GM12878 (cell line): ENCODE measurements at regions not wholly inside any gene's neighbourhood (a gene's known extent, or its start where the extent isn't known, plus 50 kb on each side); places are given as distances from the start of the nearest gene placed in this dataset.
A peak's percentile ranks its signal among the peaks of the same experiment; 100 is the strongest.

Source experiments
- ATAC-seq: fragments of 200-7000 bp; cut with Tn5 transposase; 3 replicates; pipeline ENCODE4 v1.9.1; 2020; ENCODE audit warnings: mild to moderate bottlenecking, moderate library complexity
- BruUV-seq: library from RNA; stranded (reverse); fragments of 400-500 nt; replicated peaks from 2 replicates; lab custom pipeline; 2021; lab: Mats Ljungman, UMichigan
- CTCF ChIA-PET: fragments of 300-600 bp; sonication (Branson Sonifier 250); formaldehyde crosslinking; extraction: SDS; loops from one replicate; lab custom pipeline; 2021; ENCODE audit warnings: inconsistent platforms; lab: Yijun Ruan, JAX
- POLR2A ChIA-PET: fragments of 350-600 bp; formaldehyde crosslinking; extraction: SDS; loops from one replicate; lab custom pipeline; 2021; ENCODE audit warnings: inconsistent platforms; lab: Charles Lee
- RAD21 ChIA-PET: fragments of 300-600 bp; sonication (Branson Sonifier 250); formaldehyde crosslinking; loops from one replicate; lab custom pipeline; 2023; ENCODE audit warnings: antibody characterized with exemption; ENCODE audit not compliant: unreplicated experiment; lab: Charles Lee
- SMC1A ChIA-PET: fragments of 300-600 bp; sonication (Branson Sonifier 250); formaldehyde crosslinking; loops from one replicate; lab custom pipeline; 2023; ENCODE audit not compliant: unreplicated experiment, uncharacterized antibody; lab: Charles Lee
- DNase-seq: peaks from one replicate; pipeline ENCODE4 v3.0.0-alpha.2; 2011; ENCODE audit warnings: low read depth, low spot score
- FAIRE-seq: peaks from 3 replicates; lab custom pipeline; 2011; peaks lifted over from hg19 to GRCh38; lab: Jason Lieb, UNC
- H2AFZ ChIP-seq: 2 replicates; pipeline ENCODE4 v1.6.0; 2011; ENCODE audit warnings: low read depth, low read length, control low read depth; ENCODE audit not compliant: control insufficient read depth
- H3K27ac ChIP-seq: 2 replicates; pipeline ENCODE4 v1.5.1; 2011; ENCODE audit warnings: control low read depth; ENCODE audit not compliant: control insufficient read depth, insufficient read depth
- H3K27me3 ChIP-seq, 2 experiments: replicated peaks in 1 of 2; 2 replicates each; pipeline versions ENCODE4 v1.6.0 to v1.6.1; 2011; ENCODE audit warnings: low read length in 1 of 2; ENCODE audit not compliant: control insufficient read depth in 2 of 2, insufficient read depth in 2 of 2
- H3K36me3 ChIP-seq, 2 experiments: 2 replicates each; pipeline ENCODE4 v1.5.1; 2011; ENCODE audit warnings: low read length in 1 of 2; ENCODE audit not compliant: control insufficient read depth in 2 of 2, insufficient read depth in 2 of 2
- H3K4me1 ChIP-seq: 2 replicates; pipeline ENCODE4 v1.6.1; 2011; ENCODE audit warnings: mild to moderate bottlenecking, low read length, moderate library complexity, mixed read lengths; ENCODE audit not compliant: control insufficient read depth, insufficient read depth
- H3K4me2 ChIP-seq: 2 replicates; pipeline ENCODE4 v1.6.0; 2011; ENCODE audit warnings: control low read depth; ENCODE audit not compliant: control insufficient read depth, insufficient read depth
- H3K4me3 ChIP-seq: fragments of 200-600 bp; sonication (generic); 2 replicates; pipeline ENCODE4 v1.5.1; 2016
- H3K79me2 ChIP-seq: 2 replicates; pipeline ENCODE4 v1.6.0; 2011; ENCODE audit warnings: low read length; ENCODE audit not compliant: control insufficient read depth, insufficient read depth
- H3K9ac ChIP-seq: 2 replicates; pipeline ENCODE4 v1.8.0; 2011; ENCODE audit warnings: low read length, control low read depth, mixed read lengths; ENCODE audit not compliant: control insufficient read depth, insufficient read depth
- H3K9me3 ChIP-seq: replicated peaks from 3 replicates; pipeline ENCODE4 v1.5.1; 2011; ENCODE audit warnings: mild to moderate bottlenecking, low read length; ENCODE audit not compliant: control insufficient read depth, insufficient read depth
- H4K20me1 ChIP-seq: 2 replicates; pipeline ENCODE4 v1.6.0; 2011; ENCODE audit not compliant: control insufficient read depth, insufficient read depth
- ATF7 ChIP-seq: fragments of 450-650 bp; IDR thresholded peaks from 2 replicates; pipeline ENCODE4 v1.6.1; 2016; ENCODE audit warnings: low read depth, mild to moderate bottlenecking
- EGR1 ChIP-seq, 2 experiments: IDR thresholded peaks; 1 replicate in 1 of 2; 2 replicates in 1 of 2; pipeline ENCODE4 v1.6.1; 2011 to 2012; ENCODE audit warnings: low read depth in 2 of 2, low read length in 2 of 2, borderline replicate concordance in 1 of 2, mild to moderate bottlenecking in 1 of 2, moderate library complexity in 1 of 2
- ETV6 ChIP-seq, 2 experiments: fragments of 450-650 bp in 1 of 2; IDR thresholded peaks in 1 of 2; conservative IDR thresholded peaks in 1 of 2; 2 replicates each; pipeline ENCODE4 v1.6.1; 2014; ENCODE audit warnings: antibody characterized with exemption in 1 of 2, borderline replicate concordance in 1 of 2, low read depth in 1 of 2, mild to moderate bottlenecking in 1 of 2, moderate library complexity in 1 of 2
- FOXM1 ChIP-seq: IDR thresholded peaks from 2 replicates; pipeline ENCODE4 v1.6.1; 2012; ENCODE audit warnings: low read depth, mild to moderate bottlenecking, inconsistent platforms, low read length, moderate library complexity
- IRF4 ChIP-seq: IDR thresholded peaks from 2 replicates; pipeline ENCODE4 v1.6.1; 2011; ENCODE audit warnings: low read depth, low read length
- MEF2A ChIP-seq: IDR thresholded peaks from 2 replicates; pipeline ENCODE4 v1.6.1; 2011; ENCODE audit warnings: low read depth, mild to moderate bottlenecking, low read length, moderate library complexity; ENCODE audit not compliant: insufficient read depth
- SREBF2 ChIP-seq: IDR thresholded peaks from 2 replicates; pipeline ENCODE4 v1.6.1; 2012; ENCODE audit warnings: mild to moderate bottlenecking, low read length
- ZNF24 ChIP-seq: fragments of 450-650 bp; IDR thresholded peaks from 2 replicates; pipeline ENCODE4 v1.6.1; 2017; ENCODE audit warnings: antibody characterized with exemption, mild to moderate bottlenecking
- WGBS: methylation state at CpG from one replicate; pipeline ENCODE4 v1.1.6; 2016; ENCODE audit warnings: low lambda C conversion rate; ENCODE audit not compliant: insufficient replicate concordance, insufficient coverage; ENCODE audit errors: missing lambda C conversion rate; 5-methylcytosine and 5-hydroxymethylcytosine counted together
- in situ Hi-C: fragments of 300-500 bp; cut with MboI; formaldehyde crosslinking; loops from 9 replicates; pipeline ENCODE4 v1.14.3; 2018; ENCODE audit warnings: mixed read lengths
- intact Hi-C: fragments of 100-400 bp; cut with micrococcal nuclease; formaldehyde crosslinking; loops from one replicate; pipeline ENCODE4 v1.14.2; 2022; ENCODE audit not compliant: unreplicated experiment
- TF ChIP-seq, protein P1 (sequence below): fragments of 450-650 bp; IDR thresholded peaks from 2 replicates; pipeline ENCODE4 v1.6.1; 2016; ENCODE audit warnings: mild to moderate bottlenecking

DNA sequence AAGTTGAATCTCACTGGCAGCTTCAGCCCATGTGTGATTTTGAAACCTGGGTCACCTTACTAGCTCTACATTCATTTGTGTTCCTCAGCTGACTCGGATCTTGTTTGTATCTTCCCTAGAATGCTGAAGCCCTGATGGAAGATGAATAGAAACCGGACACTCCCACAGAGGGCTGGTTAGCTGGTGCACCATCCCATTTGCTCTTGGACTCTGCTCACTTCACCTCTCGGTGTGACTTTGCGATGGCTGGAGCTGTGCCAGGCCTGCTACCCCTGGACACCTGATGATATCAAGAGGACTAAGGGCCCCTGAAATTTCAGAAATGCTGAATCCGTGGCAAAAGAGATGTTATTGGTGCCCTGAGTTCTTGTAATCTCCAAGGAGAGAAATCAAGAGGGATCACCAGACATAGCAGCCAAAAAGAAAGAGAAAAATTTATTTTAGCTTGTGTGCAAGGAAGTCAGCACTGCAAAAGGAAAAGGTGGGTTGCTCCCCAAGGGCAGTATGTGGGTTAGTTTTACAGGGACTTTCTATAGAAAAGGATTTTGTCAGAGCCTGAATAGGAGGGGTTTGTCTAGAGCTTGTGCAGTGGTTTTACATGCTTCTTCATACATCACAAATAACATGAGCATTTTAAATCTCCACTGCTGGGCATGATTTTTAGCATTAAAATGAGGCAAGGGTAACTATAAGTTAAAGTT is 426.3 kb upstream of the NOX3 start:
- no peak for TF ChIP-seq EGR1 (IDR thresholded peaks at IDR 0.05; ENCODE audit: borderline replicate concordance in 1 of 2, low read depth in 2 of 2, low read length in 2 of 2)
- TF ChIP-seq, protein P1, sequence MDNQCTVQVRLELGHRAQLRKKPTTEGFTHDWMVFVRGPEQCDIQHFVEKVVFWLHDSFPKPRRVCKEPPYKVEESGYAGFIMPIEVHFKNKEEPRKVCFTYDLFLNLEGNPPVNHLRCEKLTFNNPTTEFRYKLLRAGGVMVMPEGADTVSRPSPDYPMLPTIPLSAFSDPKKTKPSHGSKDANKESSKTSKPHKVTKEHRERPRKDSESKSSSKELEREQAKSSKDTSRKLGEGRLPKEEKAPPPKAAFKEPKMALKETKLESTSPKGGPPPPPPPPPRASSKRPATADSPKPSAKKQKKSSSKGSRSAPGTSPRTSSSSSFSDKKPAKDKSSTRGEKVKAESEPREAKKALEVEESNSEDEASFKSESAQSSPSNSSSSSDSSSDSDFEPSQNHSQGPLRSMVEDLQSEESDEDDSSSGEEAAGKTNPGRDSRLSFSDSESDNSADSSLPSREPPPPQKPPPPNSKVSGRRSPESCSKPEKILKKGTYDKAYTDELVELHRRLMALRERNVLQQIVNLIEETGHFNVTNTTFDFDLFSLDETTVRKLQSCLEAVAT, result no peak
- no peak for TF ChIP-seq FOXM1
- no peak for TF ChIP-seq MEF2A
- no peak for TF ChIP-seq SREBF2
- TF ChIP-seq IRF4, result no peak
- TF ChIP-seq ETV6 (conservative IDR thresholded peaks at IDR 0.05 in 1 of 2, IDR thresholded peaks at IDR 0.05 in 1 of 2; ENCODE audit: borderline replicate concordance in 1 of 2, low read depth in 1 of 2), result no peak
- no peak for TF ChIP-seq ATF7
- TF ChIP-seq ZNF24, result no peak
- SMC1A ChIA-PET, result interaction anchor here (1.3 kb wide), 1 partner anchor 9 kb away, joined by 7 read pairs; no protein-coding TSS in a partner anchor
- no peaks in the 10 kb centered on the region for H3K36me3 ChIP-seq
- no peaks in the 10 kb centered on the region for H4K20me1 ChIP-seq
- H3K27me3 ChIP-seq, result no peaks in the 10 kb centered on the region
- no peak overlapping the region for H2AFZ ChIP-seq
- FAIRE-seq (no peak), DNase-seq (no peak), ATAC-seq (peak; percentile 69)
- intact Hi-C loops, result loop anchor here (2.0 to 10.0 kb wide), 2 partner anchors 467 to 555 kb away; no protein-coding TSS in a partner anchor
- H3K9me3 ChIP-seq, result no peaks in the 10 kb centered on the region
- peak overlapping the region; percentile 17; the same call in 1 of the 2 replicates for H3K4me2 ChIP-seq
- CTCF ChIA-PET, result interaction anchor here (0.6 kb wide), 1 partner anchor 780 kb away, joined by 3 read pairs; no protein-coding TSS in a partner anchor
- WGBS, result 19% methylated on average over 5 of the region's 5 CpGs
- H3K27ac ChIP-seq, result peak overlapping the region; percentile 25; the same call in 1 of the 2 replicates
- no TSS peak for BruUV-seq
- POLR2A ChIA-PET, result no interaction called here
- RAD21 ChIA-PET, result interaction anchor here (1.0 to 1.6 kb wide), 4 partner anchors 9 to 566 kb away, joined by 3 to 6 read pairs (median 4); no protein-coding TSS in a partner anchor
- H3K4me3 ChIP-seq, result no peak overlapping the region
- no peaks in the 10 kb centered on the region for H3K79me2 ChIP-seq
- no peaks in the 10 kb centered on the region for H3K4me1 ChIP-seq
- in situ Hi-C loops, result loop anchor here (10.0 kb wide), 1 partner anchor 557 kb away; no protein-coding TSS in a partner anchor
- H3K9ac ChIP-seq, result no peak overlapping the region
